ENCODE measurements at regions not wholly inside any gene's neighbourhood (a gene's known extent, or its start where the extent isn't known, plus 50 kb on each side); places are given as distances from the start of the nearest gene placed in this dataset.

DNA sequence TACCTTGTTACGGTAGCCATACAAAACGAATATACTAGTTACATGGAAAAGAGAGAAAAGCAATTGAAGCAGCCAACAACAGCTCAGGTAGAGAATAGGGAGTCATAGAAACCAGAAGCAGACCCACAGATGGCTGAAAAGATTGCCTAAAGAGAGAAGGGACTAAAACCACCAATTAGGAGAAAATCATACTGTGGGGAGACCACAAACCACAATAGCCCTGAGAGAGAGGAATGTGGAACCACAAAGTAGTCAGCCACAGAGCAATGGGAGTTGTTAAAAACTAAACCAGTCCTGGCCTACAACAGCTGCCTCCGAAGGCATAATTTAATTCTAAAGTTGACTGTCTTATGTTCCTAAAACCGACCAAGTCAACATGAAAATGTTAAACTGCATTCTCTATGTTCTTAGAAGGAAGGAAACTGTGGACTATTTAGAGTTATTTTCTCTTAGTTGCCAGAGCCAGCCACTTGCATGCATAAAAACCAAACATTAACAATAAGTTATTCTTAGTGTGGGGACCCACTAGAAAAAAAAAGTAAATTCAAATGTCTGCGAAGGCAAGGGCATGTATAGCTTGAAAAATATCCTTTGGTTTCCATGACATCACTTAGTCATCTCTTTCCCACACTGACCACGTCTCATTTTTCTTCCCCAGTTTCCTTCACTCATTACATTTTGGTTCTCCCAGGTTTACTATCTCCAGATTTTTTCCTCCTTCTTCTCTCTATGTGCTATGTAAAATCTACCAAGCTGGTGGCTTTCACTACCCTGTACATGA, 398.1 kb downstream of the NOVA1 start:
- DNase-seq: no peak

DNA sequence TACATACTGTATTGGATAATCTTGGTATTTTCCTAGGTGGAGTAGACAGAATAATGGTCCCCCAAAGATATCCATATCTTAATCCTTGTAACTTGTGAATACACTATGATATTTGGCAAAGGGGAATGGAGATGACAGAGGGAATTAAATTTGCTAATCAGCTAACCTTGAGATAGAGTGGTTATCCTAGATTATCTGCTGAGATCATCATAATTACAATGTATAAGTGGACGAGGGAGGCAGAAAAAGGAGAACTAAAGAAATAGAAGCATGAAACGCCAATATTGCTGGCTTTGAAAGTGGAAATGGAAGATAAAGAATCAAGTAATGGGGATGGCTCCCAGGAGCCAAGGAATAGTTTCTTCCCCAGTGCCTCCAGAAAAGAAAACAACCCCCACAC, 398.7 kb downstream of the NOVA1 start:
- DNase-seq: no peak

DNA sequence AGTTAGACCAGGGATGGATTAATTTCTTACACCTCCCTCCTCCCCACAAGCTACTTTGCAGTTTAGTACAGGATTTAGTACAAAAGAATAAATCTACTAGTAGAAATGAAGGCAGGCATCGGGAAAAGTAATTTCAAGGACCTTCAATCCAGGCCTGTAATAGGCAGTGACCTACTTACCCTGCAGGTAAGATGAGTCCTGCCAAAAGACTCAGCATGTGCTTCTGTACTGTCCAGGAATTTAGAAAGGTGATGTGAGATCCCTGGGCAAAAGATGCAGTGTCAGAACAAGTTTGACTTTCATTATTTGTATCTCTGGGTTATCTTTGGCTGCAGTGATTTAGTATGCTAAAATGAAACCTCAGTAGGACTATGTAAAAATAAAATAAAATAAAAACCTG, 403.0 kb downstream of the NOVA1 start:
- DNase-seq: no peak

DNA sequence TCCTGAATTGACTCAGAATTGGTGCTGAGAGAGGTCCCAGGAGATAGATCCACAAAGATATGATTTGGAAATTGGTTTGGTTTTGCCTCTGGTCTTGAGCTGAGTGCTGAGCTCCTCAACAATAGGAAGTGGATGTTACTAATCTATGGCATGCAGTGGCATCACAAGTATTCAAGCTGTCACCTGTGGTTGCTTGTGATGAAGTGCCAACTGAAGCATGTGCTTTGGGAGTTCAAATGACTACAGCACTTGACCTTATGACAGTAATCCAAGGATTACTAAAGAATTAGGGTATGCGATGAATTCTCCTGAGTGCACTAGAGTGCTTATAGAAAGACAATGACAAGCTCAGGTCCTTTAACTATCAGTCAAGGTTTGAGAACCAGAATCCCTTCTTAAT, 406.2 kb downstream of the NOVA1 start:
- DNase-seq: no peak

DNA sequence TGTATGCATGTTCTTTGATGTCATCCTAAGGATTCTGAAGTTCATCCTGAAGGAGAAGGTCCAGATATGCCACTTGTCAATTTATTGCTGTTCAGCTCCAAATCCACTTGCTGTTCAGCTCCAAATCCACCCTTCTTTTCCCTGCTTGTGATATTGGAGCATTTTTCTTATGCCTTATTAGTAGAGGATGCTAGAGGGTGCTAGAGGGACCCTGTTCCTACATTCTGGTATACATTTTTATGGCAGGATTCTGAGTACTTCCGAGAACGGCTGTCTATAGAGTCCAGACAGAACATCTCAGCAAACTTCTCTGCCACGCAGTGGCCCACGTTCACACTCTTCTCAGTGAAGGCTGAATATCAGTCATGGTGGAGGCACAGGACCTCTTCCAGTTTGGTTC, 406.7 kb downstream of the NOVA1 start:
- no peak for DNase-seq

DNA sequence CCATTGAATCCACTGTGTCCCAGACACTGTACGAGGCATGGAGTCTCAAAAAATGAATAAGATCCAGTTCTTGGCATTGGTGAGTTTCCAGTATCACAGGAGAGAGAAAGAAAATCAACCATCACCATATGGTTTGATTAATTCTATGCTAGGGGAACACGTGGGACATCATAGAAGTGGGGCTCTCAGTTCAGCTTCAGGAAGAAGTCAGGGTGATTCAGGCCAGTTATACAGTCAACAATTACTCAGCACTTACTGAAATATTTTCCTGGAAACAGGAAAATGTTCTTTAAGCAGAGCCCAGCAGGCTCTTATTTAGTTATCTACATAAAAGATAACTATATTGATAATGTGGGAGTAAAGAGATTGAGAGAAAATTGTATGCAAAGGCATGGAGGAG, 407.2 kb downstream of the NOVA1 start:
- no peak for DNase-seq

DNA sequence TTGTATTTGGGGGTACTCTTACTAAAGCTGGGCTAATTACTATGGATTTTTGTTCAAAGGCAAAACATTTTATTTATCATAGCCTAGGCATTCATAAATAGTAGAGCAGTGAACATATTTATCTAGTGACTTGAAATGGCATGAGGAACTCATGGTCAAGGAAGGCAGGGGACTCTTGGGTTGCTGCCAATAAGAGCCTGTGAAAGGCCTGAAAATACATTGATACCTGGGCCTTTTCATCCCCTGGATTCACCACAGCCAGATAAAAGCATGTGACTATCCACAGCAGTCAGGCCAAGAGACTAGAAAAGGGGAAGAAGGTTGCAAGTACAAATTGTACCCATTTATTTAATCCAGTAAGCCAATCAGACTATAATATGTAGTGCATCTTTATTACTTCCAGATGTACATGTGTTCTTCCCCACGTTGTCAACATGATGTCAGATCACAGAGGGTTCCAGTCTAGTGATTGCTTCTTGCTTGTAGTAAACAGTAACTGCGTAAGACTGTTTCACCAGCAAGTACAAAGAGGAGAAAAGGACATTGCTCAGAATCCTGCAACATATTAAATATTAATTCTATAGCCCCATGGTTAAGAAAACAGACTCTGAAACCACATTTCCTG, 409.7 kb downstream of the NOVA1 start:
- no peak for DNase-seq

DNA sequence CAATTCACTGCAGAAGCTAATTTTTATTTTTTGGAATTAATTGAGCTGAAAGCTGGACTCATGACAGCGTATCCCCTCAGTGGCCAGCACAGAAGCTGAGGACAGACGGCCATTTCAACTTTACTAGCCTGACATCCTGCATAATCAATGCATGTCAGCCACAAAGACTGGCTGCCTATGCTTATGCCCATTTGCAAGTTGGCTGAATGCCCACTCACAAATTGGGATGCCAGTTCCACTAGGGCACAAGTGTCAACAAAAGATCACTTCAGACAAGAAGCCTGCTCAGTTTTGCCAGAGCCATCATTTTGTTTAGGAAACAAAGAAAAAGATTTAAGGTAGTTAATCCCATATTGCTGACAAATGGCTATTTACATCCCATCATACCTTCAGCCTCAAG, 417.6 kb downstream of the NOVA1 start:
- no peak for DNase-seq

DNA sequence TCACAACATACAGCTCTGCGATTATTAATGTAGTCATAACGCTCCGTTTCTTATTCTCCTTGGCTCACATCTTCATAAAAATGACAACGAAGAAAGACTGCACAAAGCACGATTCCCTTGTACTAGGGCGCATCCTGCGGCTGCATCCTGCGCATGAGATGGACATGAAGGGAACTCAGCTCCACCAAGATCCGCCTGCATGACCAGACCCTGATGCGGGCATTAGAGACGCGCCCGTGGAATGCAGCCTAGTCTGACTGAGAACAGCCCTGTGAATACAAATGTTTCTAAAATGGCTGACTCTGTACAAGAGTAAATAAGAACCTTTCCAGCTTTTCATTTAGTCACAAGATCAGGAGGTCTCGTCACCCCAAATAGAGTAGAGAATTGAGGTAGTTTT, 422.2 kb downstream of the NOVA1 start:
- DNase-seq: no peak

DNA sequence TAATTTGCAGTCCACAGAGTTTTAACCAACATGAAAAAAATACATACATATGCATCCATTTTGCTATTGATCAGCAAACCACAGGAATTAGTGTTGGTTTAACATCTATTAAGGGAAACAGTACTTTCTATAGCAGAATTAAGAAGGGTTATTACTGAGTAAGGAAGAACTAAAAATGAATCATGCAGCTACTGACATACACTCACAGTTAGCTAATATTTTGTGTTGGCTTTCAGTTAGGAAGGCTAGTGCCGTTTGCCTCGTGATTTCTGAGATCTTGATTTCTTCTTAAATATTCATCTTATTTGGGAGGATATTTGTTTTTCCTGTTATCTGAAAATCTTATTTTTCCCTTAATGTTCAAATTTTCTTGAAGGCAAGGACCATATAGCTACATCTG, 423.4 kb downstream of the NOVA1 start:
- no peak for DNase-seq

DNA sequence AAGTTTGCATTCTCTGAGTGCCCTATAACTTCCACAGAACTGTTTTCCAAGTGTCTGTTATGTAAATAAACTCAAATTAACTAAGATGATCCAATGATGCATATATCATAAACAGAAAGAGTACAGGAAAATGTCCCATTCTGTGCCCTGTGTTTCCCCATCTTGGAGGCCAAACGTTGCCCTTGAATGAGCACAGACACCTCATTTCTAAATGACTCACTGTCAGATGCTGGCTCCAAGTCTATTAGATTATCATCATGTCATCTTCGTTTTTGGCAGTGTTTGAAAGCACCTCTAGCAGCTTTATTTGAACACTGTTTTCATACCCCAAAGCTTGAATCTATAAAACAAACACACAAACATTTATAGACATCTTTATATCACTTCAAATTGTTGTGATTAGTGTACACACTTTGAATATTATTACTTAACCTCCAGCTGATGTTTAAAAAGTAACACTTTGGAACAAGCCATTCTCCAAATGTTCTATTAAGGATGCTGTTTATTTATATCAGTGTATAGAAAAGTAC, 424.2 kb downstream of the NOVA1 start:
- no peak for DNase-seq

DNA sequence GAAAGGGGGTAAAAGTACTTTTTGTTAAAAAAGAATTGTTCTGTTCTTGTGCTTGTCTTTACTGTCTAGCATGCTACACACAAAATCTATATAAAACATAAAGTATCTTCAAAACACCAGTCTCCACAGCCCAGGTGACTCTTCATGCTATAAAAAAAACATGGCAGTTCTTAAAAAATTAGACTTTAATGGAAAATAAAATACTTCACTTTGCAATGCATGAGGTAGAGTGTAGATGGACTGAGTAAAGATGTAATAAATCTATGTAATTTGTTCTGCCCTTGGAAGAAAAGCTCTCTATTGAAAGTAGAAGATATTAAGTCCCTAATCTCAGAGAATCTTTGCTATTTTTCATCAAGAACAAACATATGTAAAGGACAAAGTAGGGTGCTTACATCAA, 425.4 kb downstream of the NOVA1 start:
- no peak for DNase-seq

DNA sequence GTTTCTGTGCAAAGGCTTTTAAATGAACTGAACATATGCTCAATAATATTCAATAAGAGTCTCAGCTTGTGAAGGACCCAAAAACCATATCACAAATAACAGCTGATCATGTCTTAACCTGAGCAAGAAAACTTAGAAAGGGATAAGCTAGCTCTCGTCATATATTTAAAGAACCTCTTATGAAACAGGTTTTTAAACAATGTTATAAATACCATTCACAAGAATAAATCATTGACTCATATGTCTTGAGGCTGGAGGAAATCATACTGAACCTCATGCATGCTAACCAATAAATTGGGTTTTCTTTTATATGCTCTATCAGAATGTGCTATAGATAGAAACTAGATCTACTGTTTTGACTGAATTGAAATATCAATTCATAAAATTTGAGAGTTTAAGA, 426.9 kb downstream of the NOVA1 start:
- DNase-seq: no peak

DNA sequence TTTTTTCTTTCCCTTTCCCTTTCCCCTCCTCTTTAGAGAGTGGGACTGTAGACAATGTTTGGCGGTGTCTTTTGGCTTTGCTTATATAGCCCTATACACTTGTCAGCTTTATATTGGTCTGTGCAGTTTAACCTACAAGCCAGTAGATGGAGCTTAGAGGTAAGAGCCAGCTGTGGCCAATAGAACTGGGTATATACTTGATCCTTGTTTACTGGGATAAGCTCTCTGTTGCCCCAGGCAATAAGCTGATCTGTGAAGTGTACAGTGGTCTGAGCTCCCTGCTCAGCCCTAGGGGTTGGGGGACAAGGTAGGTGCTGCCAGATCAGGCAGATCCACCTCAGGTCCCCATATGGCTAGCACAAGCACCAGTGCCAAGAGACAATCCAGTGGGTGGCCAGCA, 434.1 kb downstream of the NOVA1 start:
- DNase-seq: no peak

DNA sequence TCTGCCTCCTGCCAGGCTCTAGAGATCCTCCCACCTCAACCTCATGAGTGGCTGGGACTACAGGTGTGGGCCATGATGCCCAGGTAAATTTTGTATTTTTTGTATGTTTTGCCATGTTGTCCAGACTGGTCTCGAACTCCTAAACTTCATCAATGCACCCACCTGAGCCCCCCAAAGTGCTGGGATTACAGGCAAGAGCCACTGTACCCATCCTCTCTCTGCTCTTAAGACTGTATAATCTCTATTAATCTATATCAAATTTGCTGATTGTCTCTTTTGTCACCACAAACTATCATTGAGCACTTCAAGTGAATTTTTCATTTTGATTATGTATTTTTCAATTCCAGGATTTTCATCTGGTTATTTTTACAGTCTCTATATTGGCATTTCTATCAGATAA, 440.3 kb downstream of the NOVA1 start:
- DNase-seq: no peak

DNA sequence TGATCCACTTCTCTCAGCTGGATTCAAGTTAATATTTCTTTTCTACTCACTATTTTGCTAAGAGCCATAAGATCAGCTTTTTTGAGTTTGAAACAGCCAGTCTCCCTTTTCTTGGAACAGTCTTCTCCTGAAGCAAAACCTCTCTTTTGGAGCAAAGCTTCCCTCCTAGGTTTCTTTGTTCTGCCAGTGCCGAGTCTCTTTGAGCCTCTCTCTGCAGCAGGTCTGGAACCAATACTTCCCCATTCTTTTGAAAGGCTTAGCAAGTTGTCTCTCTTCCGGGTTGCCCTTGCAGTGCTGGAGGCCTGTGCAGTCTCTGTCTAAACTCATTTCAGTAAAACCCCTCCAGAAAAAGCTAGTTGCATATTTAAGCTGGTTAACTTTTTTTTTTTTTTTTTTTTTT, 454.8 kb downstream of the NOVA1 start:
- no peak for DNase-seq

DNA sequence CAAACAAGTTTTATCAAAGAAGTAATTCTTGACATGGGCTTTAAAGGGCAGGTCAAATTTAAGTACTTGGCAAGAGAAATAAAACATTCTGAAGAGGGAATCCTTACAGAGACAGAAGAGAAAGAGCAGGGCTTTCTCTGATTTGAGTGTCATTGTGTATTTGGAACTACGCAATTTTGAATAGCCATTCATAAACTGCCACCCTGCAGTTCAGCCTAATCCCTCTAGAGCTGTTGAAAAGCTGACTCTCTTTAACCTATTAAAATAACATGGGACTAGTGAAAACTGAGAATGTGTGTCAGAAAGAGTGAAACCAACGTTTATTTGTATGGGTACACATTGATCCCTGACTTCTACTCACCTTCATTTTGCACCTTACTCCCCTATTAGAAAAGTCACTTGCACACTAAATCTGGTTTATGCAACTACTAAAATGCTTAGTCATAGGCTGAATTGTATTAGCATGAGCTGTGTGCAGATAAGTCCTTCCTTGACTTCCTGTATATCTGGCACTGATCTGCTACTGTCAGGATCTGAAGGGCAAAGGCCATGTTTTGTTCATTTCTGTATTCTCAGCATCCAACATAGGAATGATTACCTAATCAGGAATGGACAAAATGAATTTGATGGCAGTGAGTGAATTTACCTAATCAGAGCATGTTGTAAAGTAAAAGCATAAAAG, 458.9 kb downstream of the NOVA1 start:
- no peak for DNase-seq

DNA sequence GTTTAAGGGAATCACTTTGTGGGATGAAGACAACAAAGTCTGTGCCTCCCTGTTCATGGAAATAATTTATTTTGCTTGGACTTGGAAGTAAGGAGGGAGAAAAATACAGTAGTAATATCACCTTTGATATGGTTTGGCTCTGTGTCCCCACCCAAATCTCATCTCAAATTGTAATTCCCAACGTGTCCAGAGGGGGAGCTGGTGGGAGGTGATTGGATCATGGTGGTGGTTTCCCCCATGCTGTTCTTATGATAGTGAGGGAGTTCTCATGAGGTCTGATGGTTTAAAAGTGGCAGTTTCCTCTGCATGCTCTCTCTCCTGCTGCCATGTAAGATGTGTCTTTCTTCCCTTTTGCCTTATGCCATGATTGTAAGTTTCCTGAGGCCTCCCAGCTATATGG, 460.7 kb downstream of the NOVA1 start:
- peak in 1 of 2 experiments; percentile 16 for DNase-seq

DNA sequence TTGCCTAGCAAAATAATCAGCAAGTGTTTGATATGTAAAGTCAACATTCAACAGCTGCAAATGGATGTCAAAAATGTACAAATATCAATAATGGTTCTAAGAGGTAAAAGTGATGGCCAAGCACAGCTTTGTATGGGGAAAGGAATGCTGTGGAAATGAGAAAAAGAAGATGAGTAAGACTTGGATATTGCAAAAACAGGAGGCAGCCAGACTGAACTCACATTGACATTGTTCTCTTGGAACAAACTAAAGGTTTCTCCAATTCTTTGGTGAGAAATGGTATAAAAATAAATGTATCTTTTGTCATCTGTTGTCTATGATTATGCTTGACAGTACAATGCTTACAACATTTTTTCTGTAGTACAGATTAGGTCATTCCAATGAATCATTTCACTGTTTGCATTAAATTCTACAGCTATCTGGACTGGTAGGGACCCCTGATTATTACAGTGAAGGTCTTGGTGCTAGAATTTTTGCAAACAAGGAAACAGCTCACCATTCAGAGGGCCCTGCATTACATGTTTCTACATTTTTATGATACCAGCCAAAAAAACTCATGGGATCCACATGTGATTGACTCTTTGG, 465.7 kb downstream of the NOVA1 start:
- no peak for DNase-seq

DNA sequence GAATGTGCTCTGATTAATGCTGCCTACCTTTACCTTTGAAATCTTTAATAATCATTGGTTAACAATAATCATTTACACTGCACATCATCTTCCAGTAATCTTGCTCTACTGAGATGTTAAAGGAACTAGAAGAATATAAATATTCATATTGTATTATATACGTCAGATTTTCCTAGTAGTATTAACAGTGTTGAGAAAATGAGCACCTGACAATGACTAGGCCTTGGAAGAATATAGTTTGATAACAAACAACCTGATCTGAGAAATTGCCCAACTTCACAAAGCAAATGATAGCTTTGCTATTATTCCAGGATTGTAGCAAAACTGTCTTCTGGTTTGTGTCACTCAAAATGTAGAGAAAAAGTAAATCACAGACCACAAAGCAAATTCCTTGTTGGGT, 467.1 kb downstream of the NOVA1 start:
- DNase-seq: no peak

DNA sequence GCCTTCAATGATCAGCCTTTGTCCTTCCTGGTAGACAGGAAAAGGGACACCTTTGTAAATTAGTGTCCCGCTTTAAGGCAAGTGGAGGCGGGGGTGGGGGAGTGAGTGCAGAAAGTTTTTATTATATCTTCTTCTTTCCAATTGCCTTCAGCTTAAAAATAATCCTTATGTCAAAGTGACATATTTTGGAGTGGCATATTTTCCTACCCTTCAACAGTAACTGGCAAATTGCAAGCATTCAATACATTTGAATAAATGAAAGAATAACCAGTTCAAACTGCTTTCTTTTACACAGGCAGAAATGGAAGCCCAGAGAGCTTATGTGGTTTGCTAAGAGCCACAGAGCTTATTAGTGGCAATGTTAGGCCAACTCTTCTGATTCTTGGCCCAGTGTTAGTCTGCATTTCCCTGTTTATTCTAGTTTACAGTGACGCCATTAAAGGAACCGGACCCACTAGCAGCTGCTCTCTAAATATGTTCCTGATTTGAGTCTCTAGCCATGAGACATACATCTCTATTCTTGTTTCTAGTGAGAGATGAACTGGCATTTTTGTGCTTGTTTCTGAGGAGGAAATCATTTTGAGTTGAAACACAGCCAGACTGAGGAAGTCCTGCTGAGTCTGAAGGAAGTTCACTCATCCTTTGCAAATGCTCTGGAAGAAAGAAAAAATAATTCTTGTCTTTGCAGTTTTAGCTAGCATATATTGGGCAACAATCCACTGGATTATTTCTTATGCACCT, 468.7 kb downstream of the NOVA1 start:
- no peak for DNase-seq

DNA sequence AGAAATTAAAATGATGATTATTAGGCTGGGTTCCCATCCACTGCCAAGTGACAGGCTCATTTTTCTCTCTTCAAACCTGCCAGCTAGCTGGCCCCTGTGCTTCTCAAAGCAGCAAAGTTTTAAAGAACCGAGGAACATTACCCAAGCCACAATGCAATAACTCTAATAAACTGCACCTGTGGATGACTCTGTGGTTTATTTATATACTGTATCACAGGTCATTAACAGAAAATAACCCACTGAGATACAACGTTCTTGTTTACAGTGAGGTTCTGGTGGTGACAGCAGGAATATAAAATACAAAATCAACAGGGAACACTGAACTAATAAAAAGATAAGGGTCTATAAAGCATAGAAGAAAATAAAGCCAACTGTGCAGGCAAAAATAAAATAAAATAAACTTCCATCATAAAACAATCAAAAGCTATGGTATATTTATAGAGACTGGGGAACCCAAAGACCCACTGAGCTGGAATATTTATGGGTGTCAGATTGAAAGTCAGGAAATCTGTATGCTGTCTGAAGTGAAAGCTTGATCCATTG, 472.9 kb downstream of the NOVA1 start:
- DNase-seq: no peak

DNA sequence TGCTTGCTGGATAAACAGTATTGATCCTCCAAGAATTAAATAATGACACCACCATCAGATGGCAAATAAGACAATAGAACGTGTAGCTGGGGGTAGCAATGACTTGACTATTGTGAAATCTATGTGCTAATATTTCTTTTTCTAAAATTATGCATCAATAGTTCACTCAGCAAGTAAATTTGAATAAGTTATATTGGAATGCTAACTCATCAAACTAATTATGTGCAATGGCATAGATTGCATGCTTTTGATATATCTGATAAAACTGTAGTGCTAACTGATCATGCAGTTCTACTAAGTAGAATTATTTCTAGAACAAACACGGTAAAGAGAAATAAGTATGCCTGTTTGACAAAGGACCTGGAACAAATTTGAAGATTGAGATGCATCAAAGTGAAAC, 474.4 kb downstream of the NOVA1 start:
- no peak for DNase-seq

Measured in activated T-cell treated with anti-CD3 and anti-CD28 coated beads, Interleukin-2, amount 50 U/mL, for 48 hours (primary cell).